AG04450 (cell line): ENCODE measurements at regions not wholly inside any gene's neighbourhood (a gene's known extent, or its start where the extent isn't known, plus 50 kb on each side); places are given as distances from the start of the nearest gene placed in this dataset.

Experiments
- CTCF ChIA-PET: fragments of 300-600, 350-600 bp; formaldehyde crosslinking; extraction: SDS; loops from one replicate; lab custom pipeline; 2022; ENCODE audit warnings: antibody characterized with exemption, inconsistent platforms; lab: Charles Lee
- POLR2A ChIA-PET: fragments of 350-600 bp; formaldehyde crosslinking; extraction: SDS; loops from one replicate; lab custom pipeline; 2021; ENCODE audit warnings: antibody characterized with exemption, inconsistent platforms; lab: Yijun Ruan, JAX
- DNase-seq: peaks from one replicate; pipeline ENCODE4 v3.0.0-alpha.2; 2011; ENCODE audit warnings: low read depth, low spot score
- H3K27ac ChIP-seq: one replicate; pipeline ENCODE4 v1.5.1; 2012; ENCODE audit warnings: low read depth, low read length, control low read depth
- H3K27me3 ChIP-seq: one replicate; pipeline ENCODE4 v1.6.0; 2012; ENCODE audit warnings: low read length; ENCODE audit not compliant: control insufficient read depth, insufficient read depth
- H3K4me3 ChIP-seq: 2 replicates; pipeline ENCODE4 v1.5.1; 2011; ENCODE audit warnings: mild to moderate bottlenecking, low read depth, low read length, control low read depth
- H3K9me3 ChIP-seq: 2 replicates; pipeline ENCODE4 v1.5.1; 2012; ENCODE audit warnings: low read length; ENCODE audit not compliant: control insufficient read depth, insufficient read depth
- TF ChIP-seq, protein P1 (sequence below): IDR thresholded peaks from 2 replicates; pipeline ENCODE4 v1.5.1; 2011; ENCODE audit warnings: low read depth, low read length, control low read depth, inconsistent platforms

DNA sequence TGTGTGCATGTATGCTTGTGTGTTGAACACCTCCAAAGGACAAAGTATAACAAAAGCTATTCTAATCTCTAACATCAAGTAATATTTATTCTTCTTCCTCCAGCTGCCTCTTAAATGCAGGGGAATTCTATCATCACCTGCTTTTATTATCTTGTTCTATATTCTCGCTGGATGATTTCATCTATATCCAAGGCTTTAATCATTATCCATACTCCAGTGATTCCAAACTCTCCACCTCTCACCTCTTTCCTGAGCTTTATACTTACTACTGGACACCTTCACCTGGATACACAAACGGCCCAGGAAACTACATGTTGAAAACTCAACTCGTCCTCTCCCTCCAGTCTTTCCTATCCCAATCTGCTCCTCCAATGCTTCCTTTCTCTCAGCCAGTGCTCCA lies 418.6 kb downstream of the KLF5 start:
- H3K4me3 ChIP-seq: no peak overlapping the region
- ChIA-PET POLR2A (no interaction called here), CTCF (no interaction called here)
- H3K27ac ChIP-seq: no peak overlapping the region
- TF ChIP-seq, protein P1, sequence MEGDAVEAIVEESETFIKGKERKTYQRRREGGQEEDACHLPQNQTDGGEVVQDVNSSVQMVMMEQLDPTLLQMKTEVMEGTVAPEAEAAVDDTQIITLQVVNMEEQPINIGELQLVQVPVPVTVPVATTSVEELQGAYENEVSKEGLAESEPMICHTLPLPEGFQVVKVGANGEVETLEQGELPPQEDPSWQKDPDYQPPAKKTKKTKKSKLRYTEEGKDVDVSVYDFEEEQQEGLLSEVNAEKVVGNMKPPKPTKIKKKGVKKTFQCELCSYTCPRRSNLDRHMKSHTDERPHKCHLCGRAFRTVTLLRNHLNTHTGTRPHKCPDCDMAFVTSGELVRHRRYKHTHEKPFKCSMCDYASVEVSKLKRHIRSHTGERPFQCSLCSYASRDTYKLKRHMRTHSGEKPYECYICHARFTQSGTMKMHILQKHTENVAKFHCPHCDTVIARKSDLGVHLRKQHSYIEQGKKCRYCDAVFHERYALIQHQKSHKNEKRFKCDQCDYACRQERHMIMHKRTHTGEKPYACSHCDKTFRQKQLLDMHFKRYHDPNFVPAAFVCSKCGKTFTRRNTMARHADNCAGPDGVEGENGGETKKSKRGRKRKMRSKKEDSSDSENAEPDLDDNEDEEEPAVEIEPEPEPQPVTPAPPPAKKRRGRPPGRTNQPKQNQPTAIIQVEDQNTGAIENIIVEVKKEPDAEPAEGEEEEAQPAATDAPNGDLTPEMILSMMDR: no peak
- H3K27me3 ChIP-seq: no peaks in the 10 kb centered on the region
- DNase-seq: no peak
- H3K9me3 ChIP-seq: no peaks in the 10 kb centered on the region

DNA sequence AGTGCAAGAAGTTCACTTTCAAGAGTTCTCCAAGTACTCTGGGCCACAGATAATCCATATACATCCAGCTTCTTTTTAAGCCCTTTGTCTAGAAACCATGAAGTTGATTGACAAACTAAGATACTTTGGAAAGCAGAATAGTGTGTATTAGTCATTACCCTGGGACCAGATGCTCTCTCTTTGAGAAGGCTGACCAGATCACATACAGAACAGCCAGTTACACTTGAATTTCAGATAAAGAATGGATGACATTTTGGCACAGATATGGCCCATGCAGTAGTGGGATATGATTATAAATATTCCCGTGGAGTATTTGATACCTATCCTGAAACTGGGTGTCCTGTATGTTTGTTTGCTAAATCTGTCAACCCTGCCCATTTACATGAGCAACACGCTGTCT lies 414.2 kb downstream of the KLF5 start:
- TF ChIP-seq, protein P1: no peak
- no peak for DNase-seq
- CTCF ChIA-PET: no interaction called here
- no peak overlapping the region for H3K4me3 ChIP-seq
- no peak overlapping the region for H3K27ac ChIP-seq
- no peaks in the 10 kb centered on the region for H3K9me3 ChIP-seq
- no peaks in the 10 kb centered on the region for H3K27me3 ChIP-seq
- POLR2A ChIA-PET: no interaction called here

DNA sequence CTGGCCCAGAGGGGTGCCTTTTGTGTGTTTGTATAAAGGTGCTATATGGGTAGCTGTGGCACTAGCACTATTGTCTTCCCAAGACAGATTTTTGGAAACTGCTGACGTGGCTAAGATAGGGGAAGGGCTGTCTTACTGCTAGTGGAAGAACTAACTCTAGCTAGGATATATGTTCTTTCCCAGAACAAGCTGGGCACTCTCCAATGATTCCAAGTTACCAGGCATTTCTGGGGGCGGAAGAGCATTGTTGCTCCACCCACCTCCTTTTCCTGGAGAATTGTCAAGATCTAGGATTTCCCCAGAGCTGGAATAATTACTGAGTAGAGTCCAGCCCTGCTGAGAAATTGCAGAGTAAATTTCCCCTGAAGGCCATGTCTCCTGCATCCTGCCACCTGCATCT lies 408.3 kb downstream of the KLF5 start:
- ChIA-PET POLR2A (interaction anchor here (0.6 kb wide), 2 partner anchors 187 to 1793 kb away, joined by 7 to 11 read pairs; no protein-coding TSS in a partner anchor), CTCF (no interaction called here)
- TF ChIP-seq, protein P1: no peak
- DNase-seq: no peak
- Histone ChIP-seq H3K27me3 (no peaks in the 10 kb centered on the region), H3K27ac (no peak overlapping the region), H3K9me3 (no peaks in the 10 kb centered on the region), H3K4me3 (no peak overlapping the region)

DNA sequence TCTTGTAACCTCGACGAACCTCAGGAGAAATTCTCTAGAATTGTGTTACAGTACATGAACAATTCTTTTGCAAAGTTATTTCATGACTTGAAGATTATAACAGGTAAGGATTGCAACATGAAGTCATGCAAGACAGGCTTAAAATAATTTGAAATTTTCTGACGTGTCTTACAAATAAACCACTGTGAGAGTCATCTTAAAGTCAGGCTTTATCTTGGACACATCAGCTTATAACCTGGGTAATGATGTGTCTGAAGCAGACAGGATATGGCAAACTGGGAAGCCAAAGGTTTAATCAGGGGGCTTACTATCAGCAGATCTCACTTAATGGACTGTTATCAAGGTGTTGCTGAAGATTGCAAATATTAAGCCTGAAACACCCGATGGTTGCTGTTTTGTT lies 407.8 kb downstream of the KLF5 start:
- DNase-seq: no peak
- POLR2A ChIA-PET: no interaction called here

DNA sequence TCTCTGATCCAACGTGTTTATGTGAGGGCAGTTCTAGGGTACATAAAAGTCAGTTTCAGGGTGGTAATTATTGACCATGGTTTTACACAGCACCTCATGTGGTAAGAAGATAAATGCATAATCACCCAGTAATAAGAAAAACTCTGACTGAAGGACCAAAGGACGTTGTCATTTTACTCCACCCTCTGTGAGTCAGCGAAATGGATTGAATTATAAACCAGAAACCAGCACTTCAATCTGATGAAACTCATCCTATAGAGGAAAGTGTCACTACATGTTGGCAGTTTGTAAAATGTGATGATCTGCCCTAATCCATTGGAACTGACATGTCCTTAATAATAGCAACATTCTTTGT lies 406.8 kb downstream of the KLF5 start:
- Histone ChIP-seq H3K27ac (no peak overlapping the region), H3K9me3 (no peaks in the 10 kb centered on the region), H3K4me3 (no peak overlapping the region), H3K27me3 (no peaks in the 10 kb centered on the region)
- TF ChIP-seq, protein P1: no peak
- POLR2A ChIA-PET: no interaction called here
- no peak for DNase-seq
- CTCF ChIA-PET: interaction anchor here (1.0 kb wide), 1 partner anchor 11 kb away, joined by 3 read pairs; no protein-coding TSS in a partner anchor

More for the DNA sequence above, 407.8 kb downstream of the KLF5 start:
- TF ChIP-seq, protein P1: no peak
- H3K27me3 ChIP-seq: no peaks in the 10 kb centered on the region
- CTCF ChIA-PET: no interaction called here
- no peaks in the 10 kb centered on the region for H3K9me3 ChIP-seq
- H3K27ac ChIP-seq: no peak overlapping the region
- H3K4me3 ChIP-seq: no peak overlapping the region
